ENCODE measurements at regions not wholly inside any gene's neighbourhood (a gene's known extent, or its start where the extent isn't known, plus 50 kb on each side); places are given as distances from the start of the nearest gene placed in this dataset.
"Not testable (repeated sequence)": the region's sequence is repeated elsewhere in the genome, so short reads cannot be mapped to it uniquely, and the experiment has no call there.

DNA sequence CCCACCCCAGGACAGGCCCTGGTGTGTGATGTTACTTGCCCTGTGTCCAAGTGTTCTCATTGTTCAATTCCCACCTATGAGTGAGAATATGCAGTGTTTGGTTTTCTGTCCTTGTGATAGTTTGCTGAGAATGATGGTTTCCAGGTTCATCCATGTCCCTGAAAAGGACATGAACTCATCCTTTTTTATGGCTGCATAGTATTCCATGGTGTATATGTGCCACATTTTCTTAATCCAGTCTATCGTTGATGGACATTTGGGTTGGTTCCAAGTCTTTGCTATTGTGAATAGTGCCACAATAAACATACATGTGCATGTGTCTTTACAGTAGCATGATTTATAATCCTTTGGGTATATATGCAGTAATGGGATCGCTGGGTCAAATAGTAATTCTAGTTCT lies 340.2 kb upstream of the MEIS1 start:
- DNase-seq, result not testable (repeated sequence)

DNA sequence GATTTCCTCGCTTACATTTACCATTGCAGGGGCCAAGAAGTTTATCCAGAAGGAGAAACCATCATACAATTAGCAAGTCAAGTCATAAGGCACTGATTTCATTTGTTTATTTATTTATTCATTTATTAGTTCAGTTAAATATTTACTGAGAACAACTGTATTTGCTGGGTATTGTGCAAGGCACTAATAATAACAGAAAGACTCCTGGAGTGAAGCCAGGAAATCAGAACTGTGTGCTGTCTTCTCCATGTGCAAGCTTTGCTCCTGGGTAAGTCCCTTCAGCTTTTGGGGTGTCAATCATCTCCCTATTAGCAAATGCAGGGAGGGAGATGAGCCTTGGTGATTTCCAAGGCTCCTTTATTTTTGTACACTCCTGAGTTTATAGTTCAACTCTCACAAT lies 341.6 kb upstream of the MEIS1 start:
- no peak for DNase-seq

GRCh38 chr2:66084948-66085590 lies 349.9 kb upstream of the MEIS1 start:
- no peak for DNase-seq

DNA sequence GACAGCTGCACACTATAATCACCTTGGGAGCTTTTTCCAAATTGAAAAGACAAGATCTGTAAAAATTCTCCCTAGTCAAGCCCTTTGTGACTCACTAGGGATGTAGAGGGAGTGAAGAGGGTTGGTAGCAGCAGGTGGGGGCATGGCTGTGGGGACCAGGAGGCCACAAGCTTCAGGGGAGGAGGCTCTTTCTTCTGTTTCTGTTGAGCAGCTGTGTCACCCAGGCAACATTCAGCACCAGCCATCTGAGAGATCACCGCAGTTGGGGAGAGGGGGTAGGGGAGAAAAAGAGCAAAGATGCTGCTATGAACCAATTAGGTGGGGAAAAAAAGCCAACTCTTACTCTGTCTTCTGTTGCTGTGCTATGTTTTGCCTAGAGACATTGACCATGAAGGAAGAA lies 352.3 kb upstream of the MEIS1 start:
- DNase-seq, result no peak

DNA sequence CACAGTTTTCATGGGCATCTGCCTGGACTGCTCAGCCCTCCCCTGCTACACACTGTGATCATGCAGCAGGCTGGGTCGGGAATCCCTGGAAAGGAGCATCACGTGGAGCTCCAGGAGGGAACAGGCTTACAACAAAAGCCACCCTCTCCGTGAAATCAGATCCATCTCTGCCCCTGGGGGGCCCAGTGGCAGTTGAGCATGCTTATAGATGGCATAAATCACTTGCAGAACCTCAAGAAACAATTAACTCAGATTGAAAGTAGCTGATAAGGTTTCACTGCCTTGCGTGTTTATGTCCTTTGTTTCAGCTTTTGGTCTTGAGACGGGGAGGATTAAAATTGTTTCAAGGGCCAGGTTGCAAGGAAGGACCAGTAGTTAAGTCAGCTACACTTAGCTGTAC lies 354.8 kb upstream of the MEIS1 start:
- DNase-seq, result no peak

GRCh38 chr2:66073172-66073571 lies 361.8 kb upstream of the MEIS1 start:
- DNase-seq, result no peak

DNA sequence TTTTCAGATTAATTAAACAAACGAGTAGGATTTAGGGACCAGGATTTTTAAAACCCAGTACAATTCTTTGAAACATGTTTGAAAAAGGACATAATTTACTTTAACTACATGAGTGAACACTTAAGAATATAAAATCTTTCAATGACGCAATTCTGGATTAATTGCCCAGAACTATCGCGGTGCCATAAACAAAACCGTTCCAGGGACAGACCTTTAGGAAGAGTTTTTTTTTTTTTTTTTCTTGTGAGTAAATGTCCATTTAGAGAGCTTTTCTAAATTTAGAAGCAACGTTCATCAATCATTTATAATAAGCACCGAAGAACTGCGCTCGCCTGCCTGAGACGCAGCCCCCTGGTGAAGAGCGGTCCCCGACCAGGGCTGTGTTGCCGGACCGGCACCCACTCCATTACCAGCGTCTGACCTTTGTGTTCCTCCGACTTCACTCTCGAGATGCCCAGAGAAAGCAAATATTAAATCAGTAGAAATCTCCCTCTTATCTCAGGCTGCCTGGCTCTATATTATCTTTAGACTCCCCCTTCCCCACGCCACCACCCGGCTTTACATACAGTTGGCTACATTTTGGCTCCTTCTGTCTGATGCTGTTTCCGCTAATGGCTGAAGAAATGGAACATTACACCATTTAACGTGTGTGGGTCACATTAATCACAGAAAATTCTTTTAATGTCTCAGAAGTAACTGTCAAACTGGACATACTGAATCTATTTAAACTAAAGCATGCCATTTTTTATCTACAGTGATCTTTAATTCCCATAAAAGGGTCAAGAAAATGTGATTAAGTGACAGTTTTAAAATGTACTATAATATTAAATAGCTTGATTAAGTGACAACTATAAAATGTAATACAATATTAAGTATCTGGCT lies 364.0 kb upstream of the MEIS1 start:
- no peak for DNase-seq

DNA sequence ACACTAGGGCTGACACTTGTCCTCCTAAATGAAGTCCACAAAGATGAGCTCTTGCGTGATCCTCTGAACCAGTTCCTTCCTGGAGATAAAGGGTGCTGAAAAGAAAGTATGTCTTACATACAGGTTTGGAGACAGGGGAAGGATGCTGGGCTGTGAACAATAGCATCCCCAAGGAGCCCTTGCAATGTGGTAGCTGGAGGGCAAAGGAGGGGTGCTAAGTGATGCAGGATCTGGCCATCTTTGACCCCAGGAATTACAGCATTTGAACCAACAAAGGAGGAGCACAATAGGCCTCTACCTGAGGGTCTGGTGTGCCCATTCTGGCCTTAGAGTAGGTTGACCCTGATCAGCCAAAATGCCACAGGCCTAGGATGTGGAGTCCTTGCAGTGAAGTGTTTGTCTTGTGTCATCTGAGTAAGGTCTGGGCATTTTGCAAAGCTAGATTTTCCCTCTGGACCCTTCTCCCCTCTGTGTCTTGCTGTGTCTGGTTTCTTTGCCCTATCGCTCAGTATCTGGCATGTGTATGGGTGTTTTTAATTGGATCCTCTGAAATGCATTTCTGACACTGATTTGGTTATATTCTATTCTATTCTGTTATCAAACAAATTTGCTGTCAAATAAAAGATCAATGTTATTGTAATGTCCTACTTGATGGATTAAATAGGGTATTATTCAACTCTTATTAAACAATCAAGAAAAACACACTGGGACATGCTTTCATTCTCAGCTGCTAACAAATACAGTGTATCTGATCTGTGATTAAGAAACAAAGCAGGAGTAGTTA lies 364.8 kb upstream of the MEIS1 start:
- DNase-seq, result no peak

DNA sequence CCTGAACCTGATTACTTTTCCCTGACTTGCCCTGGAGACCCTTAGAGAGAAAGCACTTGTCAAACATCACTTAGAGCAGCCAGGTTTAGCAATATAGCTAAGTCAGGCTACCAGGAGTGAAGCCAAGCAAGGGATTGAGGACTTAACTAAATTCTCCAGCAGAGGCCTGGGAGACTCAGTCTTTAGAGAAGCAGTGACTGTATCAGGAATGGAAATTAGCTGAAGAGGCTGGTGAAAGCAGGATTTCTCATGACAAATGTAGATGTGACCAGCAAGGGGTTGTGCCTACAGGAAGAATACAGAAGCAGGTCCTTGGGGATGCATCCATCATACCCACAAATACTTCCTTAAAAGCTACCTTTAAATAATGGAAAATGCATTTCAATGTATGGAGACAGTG lies 368.9 kb upstream of the MEIS1 start:
- no peak for DNase-seq

GRCh38 chr2:66059332-66059731 lies 375.6 kb upstream of the MEIS1 start:
- DNase-seq, result no peak

- DNase-seq, result no peak
Measured at GRCh38 chr2:66058675-66059074, 376.2 kb upstream of the MEIS1 start.

DNA sequence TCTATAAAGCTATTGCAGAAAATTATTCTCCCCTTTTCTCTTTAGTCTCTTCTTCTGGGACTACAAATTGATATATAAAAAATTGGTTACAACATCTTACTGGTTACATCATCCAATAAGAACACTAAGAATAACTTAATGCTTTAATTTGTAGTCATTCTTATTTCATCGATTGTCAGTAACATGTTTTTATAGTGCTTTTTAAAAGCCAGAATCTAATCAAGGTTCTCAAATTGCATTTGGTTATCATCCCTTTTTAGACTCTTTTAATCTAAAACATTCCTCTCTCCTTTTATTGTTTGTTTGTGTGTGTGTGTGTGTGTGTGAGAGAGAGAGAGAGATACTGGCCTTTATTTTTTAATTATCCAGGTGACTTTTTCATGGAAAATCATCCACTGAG lies 377.1 kb upstream of the MEIS1 start:
- DNase-seq, result no peak

DNA sequence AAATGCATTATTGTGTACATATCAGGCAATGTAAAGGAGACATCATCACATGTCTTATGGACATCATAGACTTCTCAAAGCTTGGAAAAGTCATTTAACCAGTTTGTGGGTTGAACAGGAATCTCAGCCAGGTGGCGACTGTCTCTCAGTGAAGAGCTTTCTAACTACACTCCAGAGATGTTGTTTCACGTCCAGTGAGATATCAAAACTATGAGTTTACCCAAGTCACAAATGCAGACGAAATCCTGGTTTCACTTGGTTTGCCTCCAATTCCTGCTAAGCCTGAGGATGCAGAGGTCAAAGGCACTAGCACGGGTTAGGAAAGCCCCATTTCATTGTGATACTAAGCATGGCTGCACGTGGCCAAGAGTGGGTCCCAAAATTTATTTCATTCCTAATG lies 384.5 kb upstream of the MEIS1 start:
- no peak for DNase-seq

GRCh38 chr2:66048667-66049066 lies 386.3 kb upstream of the MEIS1 start:
- no peak for DNase-seq

GRCh38 chr2:66041902-66042657 lies 392.8 kb upstream of the MEIS1 start:
- DNase-seq, result no peak

DNA sequence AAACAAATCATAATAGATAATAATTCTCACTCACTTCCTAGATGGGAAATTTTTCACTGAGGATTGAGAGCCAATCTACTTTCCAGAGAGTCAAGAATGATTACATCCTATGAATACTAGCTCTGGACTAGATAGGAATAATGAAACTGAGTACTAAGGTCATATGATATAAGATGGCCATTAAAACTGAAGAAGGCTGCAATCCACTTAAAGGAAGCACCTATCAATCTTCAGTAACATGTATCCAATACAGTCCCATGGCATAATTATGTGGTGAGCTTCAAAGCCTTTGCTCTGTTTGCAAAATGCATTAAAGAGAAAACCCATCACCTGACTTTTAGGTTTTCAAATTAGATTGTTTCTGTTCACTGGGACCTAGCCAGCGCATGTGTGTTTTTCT lies 398.0 kb upstream of the MEIS1 start:
- no peak for DNase-seq

- no peak for DNase-seq
Measured at GRCh38 chr2:66034467-66034866, 400.5 kb upstream of the MEIS1 start.

DNA sequence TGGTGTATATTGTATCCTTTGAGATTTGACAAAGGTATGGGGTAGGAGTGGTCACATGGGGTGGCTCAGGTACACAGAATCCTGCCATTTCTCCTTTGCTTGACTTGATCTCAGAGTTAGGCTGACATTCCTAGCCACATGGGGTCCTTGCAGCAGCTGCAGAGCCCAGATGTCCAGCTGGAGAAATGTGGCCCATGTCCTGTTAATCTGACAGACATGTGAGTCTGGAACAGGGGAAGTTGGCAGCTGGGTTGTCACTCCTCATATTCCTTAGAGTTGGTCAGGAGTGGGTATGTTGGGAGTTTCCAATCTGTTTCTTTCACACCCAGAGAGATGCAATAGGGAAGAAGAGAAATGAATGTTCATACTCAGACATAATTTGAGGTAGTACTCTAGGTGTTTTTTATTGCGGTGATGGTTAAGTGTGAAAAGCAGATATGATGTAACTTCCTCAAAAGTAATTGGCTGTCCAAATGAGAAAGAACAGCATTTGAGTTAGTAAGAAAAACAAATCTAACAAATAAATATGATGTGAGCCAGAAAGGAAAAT lies 402.6 kb upstream of the MEIS1 start:
- DNase-seq, result no peak

- DNase-seq, result no peak
Measured at GRCh38 chr2:66031236-66031635, 403.7 kb upstream of the MEIS1 start.

DNA sequence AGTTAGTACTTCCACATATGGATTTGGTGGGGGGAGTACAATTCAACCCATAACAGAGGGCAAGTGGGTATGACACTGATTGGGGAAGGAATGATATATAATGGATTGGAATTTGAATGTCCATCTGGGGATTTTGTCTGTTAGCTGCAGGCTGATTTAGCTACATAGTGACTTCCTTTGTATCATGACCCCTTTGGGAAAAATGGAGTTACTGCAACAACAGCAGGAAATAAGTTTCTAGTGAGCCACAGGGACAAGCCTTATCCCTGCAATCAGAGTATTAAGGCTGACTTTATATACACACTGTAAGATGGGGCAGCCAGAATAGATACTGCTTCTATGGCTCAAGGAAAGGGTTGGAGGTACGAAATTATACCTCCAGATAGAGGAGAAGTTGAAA lies 404.4 kb upstream of the MEIS1 start:
- DNase-seq, result no peak

GRCh38 chr2:66024391-66024790 lies 410.5 kb upstream of the MEIS1 start:
- no peak for DNase-seq

GRCh38 chr2:66021296-66021695 lies 413.6 kb upstream of the MEIS1 start:
- no peak for DNase-seq

GRCh38 chr2:66017763-66018162 lies 417.2 kb upstream of the MEIS1 start:
- DNase-seq, result no peak

Measured in suppressor macrophage (primary cell).